Pons (tissue), 1 donor: ENCODE measurements at regions not wholly inside any gene's neighbourhood (a gene's known extent, or its start where the extent isn't known, plus 50 kb on each side); places are given as distances from the start of the nearest gene placed in this dataset.

ENCODE experiments used
- DNase-seq: peaks from one replicate; pipeline ENCODE4 v3.0.0-alpha.2; 2016; ENCODE audit warnings: low spot score

- no peak for DNase-seq
These were observed 105.9 kb downstream of the CPZ start for GRCh38 chr4:8698341-8699062.

GRCh38 chr4:8697826-8698225, 105.3 kb downstream of the CPZ start:
- no peak for DNase-seq

GRCh38 chr4:8696369-8697127, 104.0 kb downstream of the CPZ start:
- DNase-seq, result no peak

- no peak for DNase-seq
These were observed 103.0 kb downstream of the CPZ start for GRCh38 chr4:8695237-8696219.

- no peak for DNase-seq
These were observed 102.1 kb downstream of the CPZ start for GRCh38 chr4:8694651-8695151.

GRCh38 chr4:8694226-8694625, 101.7 kb downstream of the CPZ start:
- no peak for DNase-seq

GRCh38 chr4:8691151-8691775, 98.7 kb downstream of the CPZ start:
- no peak for DNase-seq

- DNase-seq, result no peak
These were observed 97.9 kb downstream of the CPZ start for GRCh38 chr4:8690216-8691150.

GRCh38 chr4:8689741-8690140, 97.2 kb downstream of the CPZ start:
- DNase-seq, result no peak

- no peak for DNase-seq
These were observed 96.4 kb downstream of the CPZ start for GRCh38 chr4:8688908-8689445.

- DNase-seq, result peak; percentile 21
These were observed 95.7 kb downstream of the CPZ start for GRCh38 chr4:8688041-8688907.

GRCh38 chr4:8687083-8687482, 94.5 kb downstream of the CPZ start:
- no peak for DNase-seq

GRCh38 chr4:8685831-8686230, 93.3 kb downstream of the CPZ start:
- DNase-seq, result no peak

GRCh38 chr4:8683462-8683861, 90.9 kb downstream of the CPZ start:
- no peak for DNase-seq

GRCh38 chr4:8682725-8683124, 90.2 kb downstream of the CPZ start:
- DNase-seq, result no peak

GRCh38 chr4:8682296-8682695, 89.7 kb downstream of the CPZ start:
- no peak for DNase-seq

- DNase-seq, result no peak
These were observed 88.8 kb downstream of the CPZ start for GRCh38 chr4:8681391-8681790.

- no peak for DNase-seq
These were observed 86.5 kb downstream of the CPZ start for GRCh38 chr4:8679032-8679431.

GRCh38 chr4:8676676-8677075, 84.1 kb downstream of the CPZ start:
- DNase-seq, result no peak
